SH-SY5Y (cell line): ENCODE measurements at regions not wholly inside any gene's neighbourhood (a gene's known extent, or its start where the extent isn't known, plus 50 kb on each side); places are given as distances from the start of the nearest gene placed in this dataset.

Experiments used
- GATA2 ChIP-seq: IDR thresholded peaks from 2 replicates; pipeline ENCODE4 v1.6.1; 2011; ENCODE audit warnings: mild to moderate bottlenecking, low read depth, low read length
- GATA3 ChIP-seq: IDR thresholded peaks from 2 replicates; pipeline ENCODE4 v1.6.1; 2011; ENCODE audit warnings: low read depth, mild to moderate bottlenecking, low read length, moderate library complexity

DNA sequence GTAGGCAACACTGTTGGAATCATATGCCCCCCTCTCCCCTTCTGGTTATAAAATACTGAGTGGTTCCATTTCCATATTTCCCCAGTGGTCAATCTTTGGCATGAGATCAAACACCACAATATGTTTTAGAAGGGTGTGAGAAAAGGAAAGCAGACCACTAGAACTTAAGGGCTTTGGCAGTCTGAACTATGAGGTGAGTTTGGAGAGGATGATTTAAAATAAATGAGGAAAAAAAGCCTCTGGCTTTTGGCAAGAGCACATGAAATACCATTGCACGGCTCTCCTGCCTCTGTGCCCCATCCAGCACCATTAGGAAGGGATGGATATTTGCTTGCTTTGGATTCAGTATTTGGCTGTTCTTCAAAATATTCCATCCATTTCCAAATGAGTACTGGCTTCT lies 339.5 kb upstream of the C1orf87 start:
- no peak for TF ChIP-seq GATA2
- TF ChIP-seq GATA3, result no peak

DNA sequence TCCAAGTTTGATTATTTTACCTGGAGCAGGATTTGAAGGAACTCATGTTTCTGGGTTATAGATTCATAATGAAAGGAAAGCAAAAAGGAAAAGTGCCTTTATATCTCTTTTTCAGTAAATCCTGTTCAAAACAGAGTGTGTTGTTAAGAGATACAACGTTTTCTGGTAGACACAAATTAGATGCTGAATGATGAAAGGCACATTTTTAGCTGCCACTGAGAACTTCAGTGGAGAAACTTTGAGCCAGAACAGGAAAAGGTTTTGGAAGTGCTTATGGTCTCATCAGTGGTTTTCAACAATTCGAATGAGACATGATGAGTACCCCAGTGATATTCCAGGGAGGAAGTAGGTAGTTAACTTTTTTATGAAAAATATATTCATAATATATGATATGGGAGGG lies 338.0 kb upstream of the C1orf87 start:
- TF ChIP-seq GATA3 (no peak), GATA2 (no peak)

DNA sequence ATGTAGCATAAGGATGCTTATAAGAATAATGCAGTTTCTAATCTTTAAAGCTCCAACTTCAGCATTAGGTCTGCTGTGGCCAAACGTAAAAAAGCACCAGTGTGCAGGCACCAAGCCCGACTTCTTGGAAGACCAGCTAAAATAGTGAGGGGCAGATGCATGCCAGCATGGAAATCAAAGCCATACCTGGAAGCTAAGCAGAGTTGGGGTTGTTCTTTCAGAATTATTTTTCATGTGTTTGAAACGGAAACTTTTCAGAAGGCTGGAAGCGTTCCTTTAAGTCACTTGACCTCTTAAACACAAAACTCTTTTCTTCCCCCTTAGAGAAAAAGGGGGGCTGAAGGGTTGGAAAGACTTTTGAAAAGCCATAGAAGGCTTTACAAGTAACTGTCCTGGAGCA lies 329.2 kb upstream of the C1orf87 start:
- no peak for TF ChIP-seq GATA3
- TF ChIP-seq GATA2, result no peak

DNA sequence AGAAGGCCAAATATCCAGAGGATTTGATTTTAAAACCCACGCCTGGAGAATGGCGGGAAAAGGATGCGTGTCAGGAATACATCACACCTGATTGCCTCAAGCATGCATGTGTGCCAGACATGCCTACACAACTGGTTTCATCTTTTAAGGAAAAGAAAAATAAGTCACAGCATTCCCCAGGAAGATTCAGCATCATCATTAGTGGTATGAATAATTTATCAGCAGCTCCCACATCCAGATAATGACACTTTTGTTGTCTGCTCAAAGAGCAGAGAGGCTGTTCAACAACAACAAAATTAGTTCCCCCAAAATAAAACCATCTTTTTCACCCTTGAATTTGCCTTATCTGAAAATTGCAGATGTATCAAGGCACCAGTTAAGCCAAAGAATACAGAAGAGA lies 328.6 kb upstream of the C1orf87 start:
- TF ChIP-seq GATA3, result no peak

DNA sequence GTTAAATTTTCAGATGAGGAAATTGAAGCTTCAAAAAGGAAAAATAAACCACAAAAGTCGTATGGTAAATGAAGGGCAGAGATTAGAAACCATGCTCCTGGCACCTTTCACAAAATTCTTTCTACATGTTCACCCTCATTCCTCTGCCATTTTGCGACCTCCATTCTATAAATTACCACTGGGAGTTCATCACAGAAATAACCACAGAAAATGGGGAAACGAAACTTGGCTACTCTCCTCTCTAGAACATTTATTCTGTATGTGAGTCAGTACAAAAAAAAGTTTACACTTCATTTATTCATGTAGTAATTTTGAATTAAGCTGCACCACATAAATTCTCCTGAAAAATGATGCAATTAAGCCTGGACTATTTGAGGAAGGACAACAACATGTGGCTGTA lies 320.9 kb upstream of the C1orf87 start:
- TF ChIP-seq GATA2 (no peak), GATA3 (no peak)

DNA sequence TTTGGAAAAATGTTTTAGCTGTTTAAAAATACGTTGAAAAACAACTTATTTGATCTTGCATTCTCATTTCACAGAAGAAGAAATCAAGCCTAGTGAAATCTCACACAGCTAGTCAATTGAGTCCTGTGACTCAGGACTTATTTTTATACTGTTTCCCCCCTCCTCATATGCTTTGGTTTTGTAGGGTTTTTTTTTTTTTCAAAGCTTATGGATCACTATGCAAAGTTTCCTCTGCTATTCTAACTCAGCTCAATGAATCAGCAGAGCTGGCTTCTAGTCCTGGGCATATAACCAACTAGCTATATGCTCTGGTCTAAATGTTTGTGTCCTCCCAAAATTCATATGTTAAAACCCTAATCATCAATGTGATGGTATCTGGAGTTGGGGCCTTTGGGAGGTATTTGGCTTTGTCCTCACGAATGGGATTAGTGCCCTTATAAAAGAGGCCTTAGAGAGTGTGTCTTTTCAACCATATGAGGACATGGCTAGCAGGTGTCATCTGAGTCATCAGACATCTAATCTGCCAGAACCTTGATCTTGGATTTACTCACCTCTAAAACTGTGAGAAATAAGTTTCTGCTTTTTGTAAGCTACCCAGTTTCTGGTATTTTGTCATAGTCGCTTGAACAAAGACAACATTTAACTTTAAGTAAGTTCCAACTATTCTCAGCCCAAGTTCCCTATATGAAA lies 317.2 kb upstream of the C1orf87 start:
- TF ChIP-seq GATA3 (no peak), GATA2 (no peak)

DNA sequence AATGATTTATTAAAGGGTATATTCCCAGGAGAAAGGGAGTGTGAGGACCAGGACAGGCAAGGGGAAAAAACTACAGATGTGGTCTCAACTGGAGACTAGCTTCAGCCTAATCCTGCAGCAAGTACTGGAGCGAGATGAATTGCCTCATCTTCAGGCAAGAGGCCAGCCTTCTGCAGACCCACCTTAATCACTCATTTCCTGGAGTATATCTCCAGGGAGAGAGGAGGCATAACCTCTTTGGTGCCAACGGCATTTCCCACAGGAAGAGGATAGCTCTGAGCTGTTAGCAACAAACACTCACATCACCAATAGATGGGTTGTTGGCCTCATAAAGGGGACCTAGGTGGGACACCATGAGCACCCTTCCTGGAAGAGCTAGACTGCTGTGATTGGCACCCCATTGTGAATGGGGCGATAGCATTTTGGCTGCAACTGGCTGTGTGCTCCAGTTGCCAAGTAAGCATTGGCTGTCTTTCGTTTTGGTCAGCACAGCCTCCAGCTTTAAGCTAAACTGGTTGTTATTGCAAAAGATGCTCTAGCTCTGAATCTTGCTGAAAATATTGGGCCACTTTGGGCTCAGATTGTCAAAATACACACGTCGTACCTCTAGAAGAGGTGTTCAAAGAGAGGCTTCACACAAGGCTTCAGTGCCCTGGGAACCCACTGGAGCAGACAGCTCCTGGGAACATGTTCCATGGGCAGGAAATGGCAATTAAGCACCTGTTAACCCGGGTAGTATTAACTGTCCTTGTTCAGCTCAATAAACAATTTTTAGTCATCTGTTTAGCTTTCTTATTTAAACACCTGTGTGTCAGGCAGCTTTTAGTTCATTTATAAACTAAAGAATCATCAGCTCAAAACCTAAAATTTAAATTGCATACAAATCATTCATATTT lies 314.8 kb upstream of the C1orf87 start:
- TF ChIP-seq GATA3 (no peak), GATA2 (no peak)

DNA sequence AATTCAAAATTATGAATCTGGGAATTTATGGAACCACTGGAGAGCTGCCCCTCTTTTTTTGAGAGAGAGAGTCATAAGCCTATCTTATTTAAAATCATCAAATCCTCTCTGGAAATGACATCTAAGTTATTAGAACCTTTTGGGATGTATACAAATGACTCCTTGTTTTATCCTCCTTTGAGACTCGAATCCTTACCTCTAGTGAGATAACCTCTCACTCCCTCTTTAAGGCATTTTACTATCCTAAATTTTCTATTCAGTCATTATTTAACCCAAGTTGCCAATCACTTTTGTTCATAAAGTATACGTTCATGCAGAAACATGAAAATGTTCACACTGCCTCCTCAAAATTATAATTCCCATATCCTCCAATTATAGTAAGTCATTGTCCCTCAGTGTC lies 313.6 kb upstream of the C1orf87 start:
- TF ChIP-seq GATA3 (no peak), GATA2 (no peak)

DNA sequence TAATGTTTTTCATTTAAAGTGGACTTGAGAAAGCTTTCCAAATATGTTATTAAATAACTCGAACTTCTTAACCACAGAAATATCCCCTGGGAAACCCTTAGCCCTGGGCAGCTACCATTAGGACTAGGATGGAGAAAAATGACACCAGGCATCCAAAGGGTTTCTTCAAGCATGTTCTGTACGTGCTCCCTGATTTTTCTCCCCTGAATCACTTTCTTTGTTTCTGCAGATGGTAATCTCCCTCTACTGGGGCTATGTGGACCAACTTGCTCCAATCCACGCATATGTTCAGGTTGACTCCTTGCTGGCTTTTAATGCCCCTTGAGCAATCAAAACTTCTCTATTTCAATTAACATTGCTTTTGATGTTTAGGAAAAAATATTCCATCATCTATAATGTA lies 312.7 kb upstream of the C1orf87 start:
- TF ChIP-seq GATA2 (no peak), GATA3 (no peak)

DNA sequence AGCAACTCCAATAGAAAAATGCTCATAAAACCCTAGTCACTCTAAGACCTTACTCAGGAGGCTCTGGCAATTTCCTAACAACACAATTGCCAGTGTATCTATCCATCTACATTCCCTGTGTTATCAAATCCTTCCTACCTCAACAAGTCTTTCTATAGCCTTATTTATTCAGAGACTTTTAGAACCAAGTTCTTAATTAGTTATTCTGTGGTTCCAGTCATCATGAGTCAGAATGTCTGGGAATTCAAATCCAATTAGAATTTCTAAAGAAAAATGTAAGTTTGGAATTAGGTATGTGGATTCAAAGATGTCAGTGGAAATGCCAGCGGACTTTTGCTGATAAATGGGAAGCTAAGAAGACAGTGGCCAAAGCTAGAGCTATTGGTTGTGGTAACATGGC lies 302.6 kb upstream of the C1orf87 start:
- TF ChIP-seq GATA3, result no peak
- TF ChIP-seq GATA2, result no peak

DNA sequence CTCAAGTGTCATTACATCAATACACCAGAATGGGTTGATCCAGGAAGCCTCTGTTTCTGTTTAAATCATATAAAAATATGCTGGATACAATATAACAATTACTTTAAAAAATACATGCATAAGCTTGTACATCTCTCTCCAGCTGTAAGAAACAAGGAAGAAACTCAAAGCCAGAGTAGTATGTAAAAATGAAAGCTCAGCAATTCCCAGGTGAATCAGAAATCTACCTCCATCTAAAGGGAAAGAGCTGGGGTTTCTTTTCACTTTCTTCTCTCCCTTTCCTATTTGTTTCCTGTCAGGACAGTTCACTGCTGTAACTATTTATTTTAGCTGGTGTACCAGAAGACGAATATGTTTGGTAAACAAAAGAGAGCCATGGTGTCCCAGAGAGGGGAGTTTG lies 301.0 kb upstream of the C1orf87 start:
- no peak for TF ChIP-seq GATA3
- no peak for TF ChIP-seq GATA2

DNA sequence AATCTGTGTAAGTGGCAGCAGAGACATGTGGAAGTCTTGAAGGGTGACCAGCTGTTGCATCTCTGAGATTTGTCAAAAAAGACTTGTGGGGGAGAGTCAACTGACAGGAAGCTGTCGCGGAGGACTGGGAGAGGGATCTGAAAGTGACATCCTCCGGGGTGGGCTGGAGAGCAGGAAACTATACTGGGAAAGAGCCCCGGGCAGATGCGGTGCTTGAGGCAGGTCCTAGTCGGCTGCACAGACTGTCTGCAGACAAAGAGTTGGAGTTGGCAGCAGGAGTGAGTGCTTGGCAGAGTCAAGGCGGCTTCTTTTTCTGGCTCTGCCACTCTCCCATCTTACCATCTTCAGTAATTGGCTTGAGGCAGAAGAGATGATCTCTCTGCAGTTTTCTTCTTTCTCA lies 294.0 kb upstream of the C1orf87 start:
- TF ChIP-seq GATA3 (no peak), GATA2 (no peak)

DNA sequence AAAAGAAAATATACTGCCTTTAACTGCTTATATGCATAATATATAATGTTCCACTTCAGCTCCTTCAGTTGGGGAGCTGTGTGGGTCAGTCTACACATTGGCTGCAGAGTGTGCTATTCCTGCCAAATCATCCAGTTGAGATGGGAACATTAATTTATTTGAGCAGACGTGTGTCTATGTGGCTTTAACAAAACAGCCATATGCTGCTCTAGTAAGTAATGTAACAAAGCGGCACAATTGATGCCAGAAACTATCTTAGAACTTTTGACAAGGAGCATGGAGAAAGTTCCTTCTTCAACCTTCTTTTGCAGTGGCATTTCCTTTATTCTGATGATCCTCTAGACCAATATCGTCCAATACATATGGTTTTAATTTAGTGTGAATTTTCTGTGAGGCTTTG lies 285.9 kb upstream of the C1orf87 start:
- TF ChIP-seq GATA2 (no peak), GATA3 (no peak)

DNA sequence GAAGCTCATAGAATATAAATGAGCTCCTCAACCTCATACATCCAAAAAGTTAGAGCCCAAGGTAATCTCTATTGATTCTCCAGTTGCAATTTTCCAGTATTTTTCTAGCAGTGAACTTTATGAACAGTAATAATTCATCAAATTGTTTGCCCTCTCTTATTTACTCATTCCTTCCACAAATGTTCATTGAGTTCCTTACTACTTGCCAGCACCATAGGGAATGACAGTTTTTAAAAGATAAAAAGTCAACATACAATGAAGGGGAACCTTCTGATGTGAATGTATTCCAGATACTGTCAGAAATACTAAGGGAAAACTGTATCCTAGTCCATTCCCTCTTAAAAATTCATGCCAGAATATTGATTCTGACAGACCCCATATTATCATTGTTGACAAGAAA lies 277.0 kb upstream of the C1orf87 start:
- TF ChIP-seq GATA3, result no peak
- no peak for TF ChIP-seq GATA2

DNA sequence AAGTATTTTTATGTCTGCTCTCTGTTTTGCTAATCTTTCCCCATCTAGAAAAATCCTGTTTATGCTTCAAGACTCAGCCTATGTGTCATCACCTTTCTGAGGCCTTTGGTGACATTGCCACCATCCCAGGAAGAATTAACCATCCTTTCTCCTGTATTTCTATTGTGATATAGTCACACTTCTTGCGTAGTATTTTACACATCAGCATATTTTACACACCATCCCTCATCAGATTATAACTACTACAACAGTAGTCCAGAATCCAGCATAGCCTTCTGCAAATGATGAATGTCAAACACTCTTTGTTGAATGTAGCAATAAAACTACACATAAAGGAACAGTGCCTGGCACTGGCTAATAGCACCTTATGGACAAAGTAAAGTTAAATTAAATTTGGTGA lies 275.3 kb upstream of the C1orf87 start:
- TF ChIP-seq GATA2 (no peak), GATA3 (no peak)
